CD4-positive, alpha-beta T cell treated with Interleukin-4 for 4 hours (primary cell): ENCODE measurements at regions not wholly inside any gene's neighbourhood (a gene's known extent, or its start where the extent isn't known, plus 50 kb on each side); places are given as distances from the start of the nearest gene placed in this dataset.
"Not testable (repeated sequence)": the region's sequence is repeated elsewhere in the genome, so short reads cannot be mapped to it uniquely, and the experiment has no call there.

Experiments used
- DNase-seq: peaks from one replicate; pipeline ENCODE4 v3.0.0-alpha.2; 2020

DNA sequence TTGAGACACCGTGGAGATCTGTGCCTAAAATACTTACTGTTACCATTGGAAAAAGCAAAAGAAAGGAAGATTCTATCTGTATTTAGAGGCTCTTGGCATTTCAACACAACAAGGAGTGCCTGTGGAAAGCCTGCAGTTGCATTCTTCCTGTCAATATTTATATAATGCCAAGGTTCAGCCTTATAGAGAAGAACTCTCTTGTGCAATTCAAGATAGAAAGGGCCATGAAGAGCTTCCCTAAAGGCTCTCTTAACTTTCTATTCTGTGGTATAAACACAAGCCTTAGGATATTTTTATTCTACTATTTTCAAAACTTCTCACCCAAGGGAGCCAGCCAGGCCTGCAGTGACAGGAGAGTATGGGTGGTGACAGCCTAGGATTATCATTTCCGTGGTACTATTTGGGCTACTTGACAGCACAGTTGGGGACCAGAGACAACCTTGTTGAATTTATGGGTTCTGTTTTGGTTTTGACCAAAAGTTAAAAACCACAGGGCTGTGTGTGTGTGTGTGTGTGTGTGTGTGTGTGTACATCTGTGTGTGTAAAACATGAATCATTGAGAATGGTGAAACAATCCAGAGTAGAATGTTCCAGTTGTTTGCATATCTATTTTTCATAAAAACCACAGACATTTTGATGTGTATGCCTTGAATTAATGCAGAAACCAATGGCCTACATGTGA lies 700.9 kb upstream of the SLC35B3 start:
- no peak for DNase-seq

DNA sequence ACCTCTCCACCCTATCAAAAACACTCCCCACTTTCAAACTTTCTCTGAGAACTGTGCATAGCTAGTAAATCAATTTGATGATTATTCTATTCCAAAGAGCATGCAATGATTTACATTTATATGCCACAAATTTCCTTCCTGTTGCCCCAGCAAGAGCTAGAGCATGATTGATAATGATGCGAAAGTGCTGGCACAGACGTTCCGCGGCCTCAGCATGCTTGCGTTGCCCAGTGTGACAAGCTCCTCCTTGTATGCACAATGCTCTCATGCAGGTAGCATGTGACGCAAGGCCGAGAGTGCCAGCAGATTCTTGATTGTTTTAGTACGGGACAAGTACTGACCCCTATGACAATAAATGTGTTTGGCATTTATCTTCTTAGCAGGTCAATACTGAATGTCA lies 696.3 kb upstream of the SLC35B3 start:
- no peak for DNase-seq

DNA sequence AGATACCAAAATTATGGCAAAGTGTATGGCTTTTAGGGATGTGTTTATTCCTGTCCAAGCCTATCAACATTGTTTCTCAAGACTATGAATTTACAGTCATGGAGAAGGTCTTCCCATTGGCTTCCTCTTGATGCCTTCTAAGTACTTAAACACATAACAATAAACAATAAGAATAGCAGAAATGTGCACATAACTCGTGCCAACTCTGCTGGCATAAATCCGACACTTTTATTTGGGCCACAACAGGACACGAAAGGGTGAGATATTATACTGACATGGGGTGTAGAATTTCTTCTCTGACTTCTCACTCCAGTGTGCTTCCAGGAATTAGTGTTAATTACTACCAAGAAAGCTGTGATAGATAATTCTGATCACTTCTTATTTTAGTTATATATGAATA lies 695.9 kb upstream of the SLC35B3 start:
- DNase-seq = no peak

DNA sequence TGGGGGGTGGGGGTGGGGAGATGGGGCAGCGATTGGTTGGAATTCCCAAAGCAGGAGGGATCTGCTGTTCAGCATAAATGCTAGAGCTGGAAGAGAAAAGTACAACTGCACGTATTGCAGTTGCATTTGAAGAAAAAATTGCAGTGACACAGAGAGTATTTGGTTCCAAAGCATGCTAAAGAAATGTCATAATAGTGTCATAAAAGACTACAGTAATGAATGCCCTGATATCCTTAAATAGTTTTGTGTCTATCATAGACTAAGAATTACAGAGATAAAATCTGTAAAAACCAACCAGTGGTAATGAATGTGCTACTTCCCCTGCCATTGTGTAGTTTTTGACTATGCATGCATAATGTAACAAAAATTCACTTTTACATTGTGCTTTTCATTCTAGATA lies 693.6 kb upstream of the SLC35B3 start:
- no peak for DNase-seq

DNA sequence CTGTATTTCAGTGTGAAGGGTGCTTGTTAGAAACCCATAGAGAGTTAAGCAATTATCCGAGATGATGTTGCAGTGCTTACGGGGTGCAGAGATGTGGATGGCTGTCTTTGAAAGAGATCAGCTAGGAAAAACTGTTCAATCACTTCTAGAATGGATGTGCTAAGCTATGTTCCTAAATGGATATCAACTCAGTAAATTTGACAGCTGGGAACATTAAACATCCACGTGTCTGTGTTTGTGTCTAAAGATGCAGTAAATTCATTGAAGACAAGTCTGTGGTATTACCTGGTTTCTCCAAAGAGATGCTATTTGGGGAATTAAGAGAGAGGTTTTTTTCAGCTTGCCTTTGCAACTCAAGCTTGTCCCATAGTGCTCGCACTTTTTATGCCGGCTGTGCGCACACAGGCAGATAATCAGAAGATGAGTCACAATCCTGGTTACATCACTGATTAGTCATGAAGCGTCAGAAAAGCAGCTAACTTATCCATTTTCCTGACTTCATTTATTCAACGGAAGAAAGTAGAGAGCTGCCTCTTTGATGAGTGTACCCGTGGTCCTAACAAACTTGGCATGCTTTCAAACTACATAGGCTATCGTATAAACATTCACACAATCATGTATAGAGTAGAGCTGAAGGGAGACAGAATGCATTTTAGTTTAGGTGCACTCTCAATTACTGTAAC lies 691.7 kb upstream of the SLC35B3 start:
- DNase-seq = no peak

DNA sequence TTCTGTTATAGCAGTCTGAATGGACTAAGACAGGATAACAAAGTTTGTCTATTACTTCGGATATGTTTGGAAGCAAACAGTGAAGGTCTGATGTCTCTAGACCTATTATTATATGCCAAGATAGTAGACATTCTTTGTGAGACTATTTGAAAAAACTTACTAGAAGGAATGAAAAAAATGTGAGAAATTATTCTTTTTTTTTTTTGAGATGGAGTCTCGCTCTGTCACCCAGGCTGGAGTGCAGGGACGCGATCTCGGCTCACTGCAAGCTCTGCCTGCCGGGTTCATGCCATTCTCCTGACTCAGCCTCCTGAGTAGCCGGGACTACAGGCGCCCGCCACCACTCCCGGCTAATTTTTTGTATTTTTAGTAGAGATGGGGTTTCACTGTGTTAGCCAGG lies 690.7 kb upstream of the SLC35B3 start:
- not testable (repeated sequence) for DNase-seq

DNA sequence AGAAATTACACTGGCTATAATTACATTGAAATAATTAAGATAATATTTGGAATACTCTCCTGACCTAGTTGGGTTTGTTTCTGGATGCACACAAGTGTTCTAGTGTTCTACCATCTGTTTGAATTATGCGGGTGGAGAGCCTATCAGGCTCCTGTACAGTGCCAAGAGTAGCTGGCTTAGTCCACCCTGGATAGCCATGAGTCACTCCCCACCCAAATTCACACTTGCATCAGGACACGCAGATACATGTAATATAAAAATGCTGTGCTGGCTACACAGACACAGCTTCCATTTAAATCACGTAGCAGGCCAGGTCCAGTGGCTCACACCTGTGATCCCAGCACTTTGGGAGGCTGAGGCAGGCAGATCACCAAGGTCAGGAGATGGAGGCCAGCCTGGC lies 686.2 kb upstream of the SLC35B3 start:
- DNase-seq = no peak

DNA sequence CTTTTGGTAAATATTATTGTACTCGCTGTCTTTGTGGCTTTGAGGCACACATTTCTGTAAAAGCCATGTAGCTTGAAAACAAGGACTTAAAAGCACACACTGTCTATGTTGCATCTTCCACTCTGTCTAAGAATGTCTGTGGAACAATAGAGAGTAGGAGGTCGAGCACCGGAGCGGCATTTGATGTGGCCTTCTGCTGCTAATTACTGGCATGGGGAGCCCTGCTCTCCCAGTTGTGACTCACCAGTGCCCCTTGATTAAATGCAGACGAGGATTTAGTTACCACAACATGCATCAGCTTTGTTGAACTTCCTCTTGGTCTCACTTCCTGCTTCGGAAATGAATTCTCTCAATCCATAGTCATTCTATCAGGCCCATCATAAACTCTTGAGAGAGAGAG lies 680.7 kb upstream of the SLC35B3 start:
- no peak for DNase-seq

DNA sequence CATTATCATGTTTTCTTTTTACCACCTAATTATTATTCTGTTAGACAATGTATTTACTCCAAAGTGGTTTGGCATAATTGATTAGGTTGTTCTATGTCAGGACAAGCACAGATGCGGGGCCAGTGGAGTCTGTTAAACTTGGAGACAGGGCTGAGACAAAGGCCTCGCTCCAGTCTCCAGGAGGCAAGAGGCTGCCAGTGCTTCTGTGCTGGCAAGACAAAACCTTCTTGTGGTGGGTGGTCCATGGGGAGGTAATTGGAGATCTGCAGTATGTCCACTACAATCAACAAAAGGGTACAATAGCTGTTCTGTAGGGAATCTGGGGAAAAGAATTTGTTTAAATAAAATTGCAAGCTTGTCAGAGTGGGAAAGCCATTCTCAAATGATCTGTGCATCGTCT lies 677.2 kb upstream of the SLC35B3 start:
- DNase-seq = no peak

DNA sequence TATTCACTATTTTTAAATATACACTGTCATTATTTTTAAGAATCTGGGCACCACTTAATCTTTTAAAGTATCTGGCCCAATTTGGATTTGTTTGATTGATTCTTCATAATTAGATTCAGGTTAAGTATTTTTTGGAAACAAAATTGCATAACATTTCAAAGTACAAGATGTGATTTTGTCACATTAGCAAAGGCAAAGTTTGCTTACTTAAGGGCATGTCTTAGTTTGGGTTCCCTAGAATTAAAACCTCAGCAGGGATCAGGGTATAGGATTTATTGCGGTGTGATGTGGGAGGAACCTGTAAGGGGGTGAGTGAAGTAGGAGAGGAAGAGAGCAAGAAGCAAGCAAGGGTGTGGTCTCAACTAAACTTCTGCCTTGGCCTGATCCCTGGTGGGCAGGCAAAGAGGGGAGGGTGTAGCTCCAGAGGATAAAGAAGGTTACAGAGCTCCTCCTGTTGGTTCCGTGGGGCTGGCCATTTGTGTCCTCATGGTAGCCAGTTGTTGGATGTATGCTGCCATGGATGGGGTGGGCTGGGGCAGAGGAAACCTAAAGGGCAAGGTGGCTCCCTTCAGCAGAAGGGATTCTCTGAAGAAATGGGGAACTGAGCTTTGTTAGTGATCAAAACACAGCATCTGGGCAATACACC lies 668.7 kb upstream of the SLC35B3 start:
- no peak for DNase-seq

DNA sequence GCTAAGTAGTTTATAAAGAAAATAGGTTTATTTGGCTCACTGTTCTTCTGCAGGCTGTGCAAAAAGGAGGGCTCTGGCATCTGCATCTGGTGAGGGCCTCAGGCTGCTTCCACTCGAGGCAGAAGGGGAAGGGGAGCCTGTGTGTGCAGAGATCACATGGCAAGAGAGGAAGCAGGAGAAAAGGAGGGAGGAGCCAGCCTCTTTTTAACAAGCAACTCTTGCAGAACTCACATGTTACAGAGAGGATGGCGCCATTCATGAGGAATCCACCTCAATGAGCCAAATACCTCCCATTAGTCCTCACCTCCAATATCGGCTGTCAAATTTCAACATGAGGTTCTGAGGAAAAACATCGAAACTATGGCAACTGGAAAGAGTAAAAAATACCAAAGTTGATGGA lies 666.6 kb upstream of the SLC35B3 start:
- no peak for DNase-seq

DNA sequence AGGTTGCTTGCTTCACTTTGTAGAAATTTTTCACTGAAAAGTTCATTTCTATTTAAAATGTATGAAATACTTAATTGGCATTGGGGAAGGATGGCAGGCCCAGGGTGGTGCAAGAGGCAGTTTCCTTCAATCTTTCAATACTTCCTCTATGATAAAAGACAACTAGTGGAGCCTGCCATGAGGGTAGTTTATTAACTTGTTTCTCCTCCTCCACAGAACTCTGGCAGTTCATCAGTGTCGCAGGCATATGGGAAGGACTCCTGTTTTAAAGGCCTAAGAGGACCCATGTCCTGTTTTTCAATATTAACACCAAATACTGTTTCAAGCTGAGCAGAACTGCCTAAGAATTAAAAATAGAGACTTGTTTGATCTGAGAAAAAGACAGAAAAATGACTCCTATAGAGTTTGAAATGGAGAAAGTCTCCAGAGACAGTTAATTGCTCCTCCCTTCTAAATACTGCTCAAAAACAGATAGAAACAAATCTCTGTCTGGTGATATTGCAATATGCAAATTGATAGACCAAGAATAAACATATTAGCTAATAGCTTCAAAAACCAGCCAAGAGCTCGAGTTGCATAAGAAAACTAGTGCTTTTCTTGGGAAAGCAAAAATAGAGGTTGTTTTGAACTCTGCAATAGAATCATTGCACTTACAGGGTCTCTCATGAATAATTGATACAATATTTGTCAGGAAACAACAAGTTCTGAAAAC lies 665.7 kb upstream of the SLC35B3 start:
- no peak for DNase-seq

DNA sequence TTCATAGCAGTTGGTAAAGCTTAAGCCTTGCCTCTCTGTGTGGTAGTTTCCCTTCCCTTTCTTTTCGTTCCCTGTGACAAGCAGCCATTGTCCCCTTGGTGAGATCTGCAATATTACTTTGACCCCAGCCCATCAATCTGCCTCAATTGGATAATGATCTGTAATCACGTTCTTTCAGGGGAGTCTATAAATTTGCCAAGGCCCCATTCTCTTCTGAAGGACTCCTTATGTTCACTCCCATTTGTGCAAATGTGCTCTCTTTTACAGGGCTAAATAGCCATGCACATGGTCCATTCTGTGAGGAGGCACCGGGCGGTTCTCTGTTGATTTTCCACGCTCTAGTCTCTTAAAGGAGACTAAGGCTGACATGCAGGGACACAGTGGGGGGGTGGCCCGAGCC lies 660.4 kb upstream of the SLC35B3 start:
- no peak for DNase-seq

DNA sequence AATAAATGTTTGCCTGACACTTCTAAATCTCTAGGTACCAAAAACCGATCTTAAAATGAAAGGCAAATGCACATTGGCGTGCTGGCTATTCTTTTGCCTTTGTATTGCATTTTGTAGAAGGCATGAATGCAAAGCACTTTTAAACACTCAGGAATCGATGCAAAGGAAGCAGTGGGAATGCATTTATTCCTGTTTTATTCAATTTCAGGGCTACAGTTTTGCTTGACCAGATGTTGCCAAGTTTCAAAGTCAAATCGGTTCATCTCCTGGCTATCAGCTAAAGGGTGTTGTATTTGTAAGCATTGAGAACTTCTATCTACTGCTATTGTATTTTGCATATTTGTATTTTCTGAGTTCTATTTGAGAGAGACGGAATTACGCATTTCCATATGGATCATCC lies 659.8 kb upstream of the SLC35B3 start:
- no peak for DNase-seq

DNA sequence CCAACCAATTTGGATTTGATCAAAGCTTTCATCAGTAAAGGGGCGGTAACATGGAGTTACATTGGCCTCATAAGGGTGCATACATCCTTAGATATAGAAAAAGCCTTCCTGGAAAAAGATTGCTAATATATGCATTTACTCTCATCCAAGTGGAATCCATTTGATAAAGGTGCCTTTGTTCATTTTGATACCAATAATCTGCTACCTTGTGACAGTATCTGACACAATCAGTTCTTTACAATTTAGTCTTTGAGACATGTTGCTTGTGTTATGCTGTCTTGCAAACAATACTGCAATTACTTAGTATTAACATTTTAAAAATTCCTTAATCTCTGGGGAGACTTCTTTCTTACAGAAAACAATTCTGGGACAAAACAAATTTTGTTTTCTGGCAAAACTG lies 654.4 kb upstream of the SLC35B3 start:
- no peak for DNase-seq

DNA sequence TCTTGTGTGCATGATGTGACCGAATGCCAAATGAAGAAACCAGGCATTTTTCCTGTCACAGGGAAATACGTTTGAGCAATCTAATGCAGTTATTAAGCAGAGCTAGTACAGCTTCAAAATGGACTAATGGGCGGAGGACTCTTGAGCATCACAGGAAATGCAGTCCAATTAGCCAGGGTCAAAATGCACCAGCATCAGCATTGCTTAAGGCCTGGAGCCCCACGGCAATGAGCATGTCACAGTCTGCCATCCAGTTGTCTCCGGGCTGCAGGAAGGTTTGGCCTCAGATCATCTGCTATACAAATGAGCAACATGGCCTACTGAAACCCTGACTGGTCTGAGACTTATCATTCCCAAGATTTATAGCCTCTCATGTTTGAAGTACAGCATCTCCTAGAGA lies 652.1 kb upstream of the SLC35B3 start:
- no peak for DNase-seq

DNA sequence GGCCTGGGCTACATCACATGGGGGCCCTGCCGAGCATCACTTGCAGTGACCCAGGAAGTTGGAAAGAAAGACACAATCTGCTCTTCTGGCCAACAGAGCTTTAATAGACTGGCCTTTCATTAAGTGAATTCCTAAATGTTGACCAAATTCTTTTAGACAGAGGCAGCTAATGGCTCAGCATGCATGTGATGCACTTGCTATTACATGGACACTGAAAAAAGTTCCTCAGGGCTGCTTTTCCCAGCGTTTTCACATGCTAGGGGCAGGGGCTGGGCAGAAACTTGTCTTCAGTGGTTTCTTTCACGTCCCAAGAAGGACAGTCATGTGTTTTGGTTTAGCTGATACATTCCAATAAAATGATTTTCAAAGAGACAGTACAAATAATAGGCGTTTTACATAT lies 651.0 kb upstream of the SLC35B3 start:
- no peak for DNase-seq

DNA sequence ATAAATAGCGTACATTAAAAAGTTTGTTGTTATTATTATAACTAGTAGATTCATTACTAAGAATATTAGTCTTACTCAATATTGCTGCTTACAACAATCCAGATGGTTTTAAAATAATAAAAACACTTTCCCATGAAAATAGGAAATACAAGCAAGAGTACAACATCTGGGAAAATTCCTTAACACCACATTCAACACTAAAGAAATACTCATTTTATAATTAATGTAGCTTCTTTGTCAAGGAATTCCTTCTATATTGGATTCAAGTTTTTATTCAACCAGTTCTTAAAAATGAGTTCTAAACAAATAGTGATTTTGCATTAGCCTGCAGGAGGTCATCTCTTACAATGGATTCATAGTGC lies 650.3 kb upstream of the SLC35B3 start:
- no peak for DNase-seq

DNA sequence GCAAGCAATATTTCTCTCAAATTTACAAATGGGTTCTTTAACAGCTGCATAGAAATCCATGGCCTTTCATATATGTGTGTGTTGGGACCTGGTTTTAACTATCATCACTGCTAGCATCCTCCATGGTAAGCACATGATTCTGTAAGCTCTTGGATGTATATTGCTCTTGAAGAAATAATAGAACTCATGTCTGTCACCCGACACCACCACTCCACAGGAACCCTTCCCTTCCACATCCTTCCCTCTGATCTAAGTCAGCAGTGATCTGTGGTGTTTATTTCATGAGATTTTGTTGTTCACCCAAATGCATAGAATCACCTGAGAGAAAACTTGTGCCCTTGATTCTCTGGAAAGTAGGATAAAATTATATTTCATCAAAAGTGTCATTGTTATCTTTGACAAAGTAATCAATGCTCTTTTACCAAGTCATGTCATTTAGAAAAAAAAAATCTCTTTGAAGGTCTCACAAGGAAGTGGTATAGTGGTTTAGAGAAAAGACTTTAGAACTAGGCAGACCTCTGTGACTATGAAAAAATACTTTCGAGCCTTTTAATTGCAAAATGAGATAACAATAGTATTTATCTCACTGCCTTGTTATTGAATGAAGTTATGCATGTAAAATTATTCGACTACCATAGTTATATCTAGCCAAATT lies 649.8 kb upstream of the SLC35B3 start:
- no peak for DNase-seq

DNA sequence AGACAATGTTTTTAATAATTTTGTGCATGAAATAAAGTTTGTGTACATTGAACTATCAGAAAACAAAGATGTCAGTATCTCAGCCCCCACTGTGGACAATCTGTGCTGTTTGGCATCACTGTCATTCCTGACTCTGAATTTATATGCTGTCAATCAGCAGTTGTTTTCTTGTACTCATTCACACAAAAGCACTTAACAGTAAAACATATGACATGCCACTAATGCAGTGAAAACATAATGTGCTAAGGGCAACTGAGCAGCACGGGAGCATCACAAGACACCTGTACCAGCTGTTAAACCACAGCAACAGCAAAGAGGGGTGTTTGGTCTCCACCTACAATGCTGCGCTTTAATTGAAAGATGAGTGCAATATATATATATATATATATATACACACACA lies 647.8 kb upstream of the SLC35B3 start:
- DNase-seq = no peak

DNA sequence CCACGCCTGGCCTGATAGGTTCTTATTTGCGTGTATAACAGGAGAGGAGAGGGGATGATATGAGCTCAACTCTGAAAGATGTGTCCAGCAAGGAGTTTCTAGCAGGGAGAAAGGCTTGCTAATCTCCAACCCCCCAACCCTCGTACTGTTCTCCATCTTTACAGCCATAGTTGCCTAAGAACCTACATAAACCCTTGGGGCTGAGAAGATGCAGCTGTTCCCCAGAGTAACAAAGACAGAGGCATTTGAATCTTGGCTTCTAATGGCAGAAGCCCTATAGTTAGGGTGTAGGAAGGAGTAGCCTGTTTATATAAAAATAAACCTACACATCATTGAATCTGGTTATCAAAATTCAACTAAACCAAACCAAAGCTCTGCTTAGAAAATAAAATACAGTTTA lies 631.4 kb upstream of the SLC35B3 start:
- DNase-seq = no peak

DNA sequence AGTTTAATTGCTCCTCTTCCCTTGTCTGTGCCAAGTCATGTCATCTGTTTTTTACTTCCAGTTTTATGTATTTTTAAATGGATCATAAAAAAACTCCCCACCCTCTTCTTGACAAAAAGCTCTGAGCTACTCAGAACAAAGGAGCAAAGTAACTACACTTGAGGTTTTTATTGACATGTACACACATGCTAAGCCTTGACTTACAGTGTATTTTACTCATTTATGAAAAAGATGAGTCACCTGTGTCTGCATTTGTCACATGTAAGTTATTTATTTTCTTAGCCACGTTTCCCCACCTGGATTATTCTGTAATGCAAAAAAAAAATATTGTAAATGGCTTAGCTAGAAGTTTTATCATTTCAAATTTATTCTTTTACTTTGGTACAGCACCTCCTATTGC lies 628.8 kb upstream of the SLC35B3 start:
- DNase-seq = no peak

DNA sequence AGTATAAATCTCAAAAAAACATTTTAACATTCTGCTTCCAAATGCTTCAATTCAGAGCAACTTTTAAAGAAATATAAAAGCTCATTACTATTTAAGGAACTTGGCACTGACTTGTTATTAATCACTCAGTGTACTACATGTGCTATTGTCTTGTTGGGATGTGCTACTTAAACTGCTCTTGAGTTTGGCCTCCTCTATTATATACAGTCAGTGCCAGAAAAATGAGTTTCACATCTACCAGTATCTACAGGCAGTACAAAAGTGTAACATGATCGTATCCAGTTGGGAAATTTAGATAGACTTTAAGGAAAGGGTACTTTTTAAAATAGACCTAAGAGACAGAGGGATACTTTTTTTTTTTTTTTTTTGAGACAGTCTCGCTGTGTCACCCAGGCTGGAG lies 627.3 kb upstream of the SLC35B3 start:
- no peak for DNase-seq

DNA sequence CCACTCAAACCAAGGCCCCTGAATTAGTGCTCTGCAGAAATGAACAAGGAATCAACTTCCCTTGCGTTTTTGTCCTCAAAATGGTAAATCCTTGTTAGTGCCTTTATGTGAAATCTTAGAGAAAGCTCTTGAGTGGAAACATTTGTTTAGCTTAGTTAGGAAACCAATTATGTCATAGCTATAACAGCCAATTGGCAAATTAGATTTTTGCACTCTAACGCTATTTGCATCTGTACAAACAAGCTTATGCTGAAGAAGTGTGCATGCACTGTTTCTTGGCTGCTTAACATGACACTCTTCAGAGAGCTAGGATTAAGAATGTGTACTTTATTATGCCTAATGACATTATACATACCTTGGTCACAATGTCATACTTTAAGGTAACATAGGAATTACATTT lies 622.6 kb upstream of the SLC35B3 start:
- DNase-seq = no peak
